T-cell (primary cell): ENCODE measurements at regions not wholly inside any gene's neighbourhood (a gene's known extent, or its start where the extent isn't known, plus 50 kb on each side); places are given as distances from the start of the nearest gene placed in this dataset.
A peak's percentile ranks its signal among the peaks of the same experiment; 100 is the strongest.

Experiments used
- ATAC-seq, 4 experiments: fragments of 200-7000 bp in 3 of 4; fragments of 150-1000 bp in 1 of 4; cut with Tn5 transposase; replicated peaks in 1 of 4; 1 replicate in 3 of 4; 2 replicates in 1 of 4; pipeline ENCODE4 v1.10.0; 2021; ENCODE audit warnings: moderate library complexity in 3 of 4, mild to moderate bottlenecking in 2 of 4, moderate number of reproducible peaks in 1 of 4
- CTCF ChIA-PET, 2 donors: fragments of 300-600 bp; sonication (Branson Sonifier 250); formaldehyde crosslinking; loops; one replicate each; lab custom pipeline; 2022; ENCODE audit warnings: antibody characterized with exemption in 2 of 2; lab: Charles Lee
- POLR2A ChIA-PET, 2 donors: fragments of 300-600 bp; sonication (Branson Sonifier 250); formaldehyde crosslinking; loops; one replicate each; lab custom pipeline; 2022; ENCODE audit warnings: antibody characterized with exemption in 2 of 2; lab: Charles Lee
- DNase-seq, 35 experiments: peaks; one replicate each; pipeline versions ENCODE4 v3.0.0 to v3.0.0-alpha.2; 2013 to 2023
- H3K27ac ChIP-seq: one replicate; pipeline ENCODE4 v1.5.1; 2013; ENCODE audit warnings: low read length
- H3K27me3 ChIP-seq, 2 experiments: replicated peaks in 1 of 2; 1 replicate in 1 of 2; 2 replicates in 1 of 2; pipeline versions ENCODE4 v1.6.1 to v1.7.0; 2013; ENCODE audit warnings: low read length in 1 of 2, mixed read lengths in 1 of 2; ENCODE audit not compliant: control insufficient read depth in 2 of 2, insufficient read depth in 2 of 2; ENCODE audit errors: extremely low read depth in 1 of 2
- H3K36me3 ChIP-seq, 2 donors: 1 replicate in 1 of 2; 2 replicates in 1 of 2; pipeline versions ENCODE4 v1.6.1 to v1.7.0; 2013; ENCODE audit warnings: low read length in 1 of 2; ENCODE audit not compliant: control insufficient read depth in 2 of 2, insufficient read depth in 1 of 2; ENCODE audit errors: extremely low read depth in 1 of 2
- H3K4me1 ChIP-seq, 2 experiments: 1 replicate in 1 of 2; 2 replicates in 1 of 2; pipeline versions ENCODE4 v1.6.1 to v1.7.0; 2013; ENCODE audit warnings: low read length in 2 of 2, mixed read lengths in 1 of 2; ENCODE audit not compliant: insufficient read depth in 2 of 2, control insufficient read depth in 1 of 2; ENCODE audit errors: extremely low read depth in 1 of 2
- H3K4me3 ChIP-seq, 2 donors: 1 replicate in 1 of 2; 2 replicates in 1 of 2; pipeline versions ENCODE4 v1.5.1 to v1.7.0; 2013; ENCODE audit warnings: mild to moderate bottlenecking in 2 of 2, low read length in 1 of 2, moderate library complexity in 1 of 2; ENCODE audit not compliant: control insufficient read depth in 1 of 2; ENCODE audit errors: extremely low read depth in 1 of 2
- H3K9me3 ChIP-seq: 2 replicates; pipeline ENCODE4 v1.7.0; 2013
- H3K27ac Mint-ChIP-seq, 2 donors: one replicate each; pipeline ENCODE4 v1.8.0; 2020 to 2021; ENCODE audit warnings: mild to moderate bottlenecking in 2 of 2, mixed read lengths in 2 of 2
- H3K27me3 Mint-ChIP-seq, 2 donors: one replicate each; pipeline ENCODE4 v1.8.0; 2021 to 2022; ENCODE audit warnings: mixed read lengths in 2 of 2
- H3K36me3 Mint-ChIP-seq: one replicate; pipeline ENCODE4 v1.8.0; 2021; ENCODE audit warnings: mixed read lengths
- H3K4me1 Mint-ChIP-seq, 3 donors: one replicate each; pipeline ENCODE4 v1.8.0; 2020 to 2022; ENCODE audit warnings: mixed read lengths in 3 of 3, mild to moderate bottlenecking in 1 of 3
- H3K4me3 Mint-ChIP-seq, 3 donors: one replicate each; pipeline ENCODE4 v1.8.0; 2020 to 2022; ENCODE audit warnings: mild to moderate bottlenecking in 3 of 3, mixed read lengths in 3 of 3, moderate library complexity in 3 of 3
- H3K9me3 Mint-ChIP-seq, 3 donors: one replicate each; pipeline ENCODE4 v1.8.0; 2020 to 2022; ENCODE audit warnings: mixed read lengths in 3 of 3
- WGBS: methylation state at CpG from one replicate; pipeline ENCODE4 v1.1.5; 2013; ENCODE audit warnings: missing lambda C conversion rate; ENCODE audit not compliant: insufficient coverage; 5-methylcytosine and 5-hydroxymethylcytosine counted together

DNA sequence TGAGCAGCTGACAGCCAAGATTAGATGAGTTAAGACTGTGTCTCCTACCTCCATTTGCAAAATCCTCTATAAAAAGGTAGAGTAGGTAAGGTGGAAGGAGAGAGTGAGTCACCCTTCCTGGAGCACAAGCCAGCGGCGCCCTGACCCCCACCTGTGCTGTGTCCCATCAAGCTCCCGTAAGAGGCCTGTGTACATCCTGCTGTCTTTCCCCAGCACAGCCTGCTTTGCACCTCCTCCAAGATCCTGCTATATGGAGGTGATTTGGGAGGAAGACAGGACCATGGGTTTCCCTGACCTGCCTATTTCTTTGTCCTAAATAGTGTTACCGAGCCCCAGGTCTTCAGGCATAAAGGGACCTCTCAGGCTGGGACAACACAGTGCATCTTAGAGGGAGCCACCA lies 62.3 kb upstream of the UQCRFS1 start:
- Histone ChIP-seq H3K27ac (no peak overlapping the region), H3K36me3 (no peaks in the 10 kb centered on the region), H3K27me3 (no peaks in the 10 kb centered on the region), H3K9me3 (no peaks in the 10 kb centered on the region), H3K4me1 (peaks cover 0 to 6% of the 10 kb centered on the region in 2 experiments), H3K4me3 (no peak overlapping the region)
- CTCF ChIA-PET: no interaction called here
- DNase-seq (no peak), ATAC-seq (no peak)
- WGBS: 100% methylated on average over 1 of the region's 4 CpGs
- Mint-ChIP-seq H3K27ac (no peak overlapping the region), H3K36me3 (no peaks in the 10 kb centered on the region), H3K4me3 (no peak overlapping the region), H3K9me3 (no peaks in the 10 kb centered on the region), H3K27me3 (peaks cover 4 to 10% of the 10 kb centered on the region in 2 donors), H3K4me1 (peaks cover 11 to 17% (median 11%) of the 10 kb centered on the region in 3 donors)
- POLR2A ChIA-PET: no interaction called here

DNA sequence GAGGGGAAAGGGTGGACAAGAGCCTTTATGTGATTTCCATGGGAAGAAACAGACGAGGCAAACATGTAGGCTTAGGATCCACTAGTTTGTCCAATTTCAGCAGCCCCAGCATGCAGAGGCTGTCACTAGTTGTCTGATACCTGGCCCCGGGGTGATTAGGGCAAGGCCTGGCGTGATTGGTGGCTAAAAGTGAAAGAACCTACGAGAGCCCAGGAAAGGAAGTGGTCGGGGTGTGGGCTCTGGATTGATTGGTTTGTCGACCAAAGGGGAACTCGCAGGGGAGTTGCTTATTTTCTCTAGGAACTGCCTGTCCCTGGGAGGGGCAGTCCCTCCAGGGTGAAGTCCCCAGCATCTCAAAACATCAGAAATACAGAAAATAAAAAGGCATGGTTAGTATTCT lies 64.2 kb upstream of the UQCRFS1 start:
- Histone ChIP-seq H3K27ac (no peak overlapping the region), H3K9me3 (no peaks in the 10 kb centered on the region), H3K27me3 (no peaks in the 10 kb centered on the region), H3K4me1 (peaks cover 0 to 6% of the 10 kb centered on the region in 2 experiments), H3K4me3 (no peak overlapping the region), H3K36me3 (no peaks in the 10 kb centered on the region)
- POLR2A ChIA-PET: no interaction called here
- Mint-ChIP-seq H3K9me3 (no peaks in the 10 kb centered on the region), H3K27ac (peak overlapping the region; percentile 52 to 58), H3K4me1 (peaks cover 11 to 17% (median 11%) of the 10 kb centered on the region in 3 donors), H3K27me3 (peaks cover 15% of the 10 kb centered on the region in 2 donors), H3K4me3 (peak overlapping the region; percentile 29 to 74 (median 59)), H3K36me3 (no peaks in the 10 kb centered on the region)
- CTCF ChIA-PET: no interaction called here
- 0% methylated on average over 5 of the region's 7 CpGs for WGBS
- ATAC-seq (peak; percentile 86 to 100 (median 96)), DNase-seq (peak in 34 of 35 experiments; percentile 13 to 80 (median 54))

GRCh38 chr19:29278716-29279115 lies 65.8 kb upstream of the UQCRFS1 start:
- Mint-ChIP-seq H3K4me1 (peaks cover 11 to 17% (median 11%) of the 10 kb centered on the region in 3 donors), H3K27ac (no peak overlapping the region), H3K9me3 (no peaks in the 10 kb centered on the region), H3K27me3 (peaks cover 24 to 27% of the 10 kb centered on the region in 2 donors), H3K4me3 (no peak overlapping the region), H3K36me3 (no peaks in the 10 kb centered on the region)
- no peak overlapping the region for H3K4me3 ChIP-seq
- H3K9me3 ChIP-seq: no peaks in the 10 kb centered on the region
- WGBS: 38% methylated on average over 3 of the region's 3 CpGs
- H3K36me3 ChIP-seq: no peaks in the 10 kb centered on the region
- ATAC-seq (no peak), DNase-seq (no peak)
- ChIA-PET CTCF (no interaction called here), POLR2A (interaction anchor here in 1 of 2 donors (0.5 kb wide), 1 partner anchor 536 kb away, joined by 9 read pairs; no protein-coding TSS in a partner anchor)
- peaks cover 0 to 2% of the 10 kb centered on the region in 2 experiments for H3K27me3 ChIP-seq
- H3K4me1 ChIP-seq: peaks cover 0 to 6% of the 10 kb centered on the region in 2 experiments
- H3K27ac ChIP-seq: no peak overlapping the region

GRCh38 chr19:29283366-29283765 lies 70.4 kb upstream of the UQCRFS1 start:
- no peaks in the 10 kb centered on the region for H3K9me3 ChIP-seq
- H3K27ac ChIP-seq: no peak overlapping the region
- no peak for ATAC-seq
- peaks cover 0 to 6% of the 10 kb centered on the region in 2 experiments for H3K27me3 ChIP-seq
- Mint-ChIP-seq H3K27ac (no peak overlapping the region), H3K4me1 (no peaks in the 10 kb centered on the region), H3K4me3 (no peak overlapping the region), H3K36me3 (no peaks in the 10 kb centered on the region), H3K27me3 (peaks cover 30 to 32% of the 10 kb centered on the region in 2 donors), H3K9me3 (peaks cover 0 to 4% (median 0%) of the 10 kb centered on the region in 3 donors)
- ChIA-PET POLR2A (no interaction called here), CTCF (interaction anchor here in 1 of 2 donors (0.5 kb wide), 1 partner anchor 19 kb away, joined by 4 read pairs; no protein-coding TSS in a partner anchor)
- no peak for DNase-seq
- WGBS: no CpG with 5 or more reads among the region's 3 CpGs
- H3K4me3 ChIP-seq: no peak overlapping the region
- H3K36me3 ChIP-seq: no peaks in the 10 kb centered on the region
- peaks cover 0 to 2% of the 10 kb centered on the region in 2 experiments for H3K4me1 ChIP-seq

GRCh38 chr19:29285187-29285687 lies 72.3 kb upstream of the UQCRFS1 start:
- DNase-seq (no peak), ATAC-seq (no peak)
- Mint-ChIP-seq H3K9me3 (peaks cover 0 to 4% (median 0%) of the 10 kb centered on the region in 3 donors), H3K4me1 (no peaks in the 10 kb centered on the region), H3K4me3 (no peak overlapping the region), H3K27ac (no peak overlapping the region), H3K36me3 (no peaks in the 10 kb centered on the region), H3K27me3 (peaks cover 34 to 37% of the 10 kb centered on the region in 2 donors)
- no peaks in the 10 kb centered on the region for H3K9me3 ChIP-seq
- H3K36me3 ChIP-seq: no peaks in the 10 kb centered on the region
- 83% methylated on average over 2 of the region's 6 CpGs for WGBS
- CTCF ChIA-PET: no interaction called here
- POLR2A ChIA-PET: no interaction called here
- peaks cover 0 to 2% of the 10 kb centered on the region in 2 experiments for H3K4me1 ChIP-seq
- H3K27me3 ChIP-seq: peaks cover 0 to 14% of the 10 kb centered on the region in 2 experiments
- no peak overlapping the region for H3K4me3 ChIP-seq
- no peak overlapping the region for H3K27ac ChIP-seq

GRCh38 chr19:29285878-29286277 lies 72.9 kb upstream of the UQCRFS1 start:
- ATAC-seq (no peak), DNase-seq (peak in 1 of 35 experiments; percentile 11)
- Histone ChIP-seq H3K4me1 (peaks cover 0 to 2% of the 10 kb centered on the region in 2 experiments), H3K4me3 (no peak overlapping the region), H3K9me3 (no peaks in the 10 kb centered on the region), H3K27ac (no peak overlapping the region), H3K27me3 (peaks cover 0 to 14% of the 10 kb centered on the region in 2 experiments), H3K36me3 (no peaks in the 10 kb centered on the region)
- no peak overlapping the region for H3K27ac Mint-ChIP-seq
- peaks cover 29 to 30% of the 10 kb centered on the region in 2 donors for H3K27me3 Mint-ChIP-seq
- CTCF ChIA-PET: no interaction called here
- no peaks in the 10 kb centered on the region for H3K4me1 Mint-ChIP-seq
- POLR2A ChIA-PET: no interaction called here
- peaks cover 0 to 4% (median 0%) of the 10 kb centered on the region in 3 donors for H3K9me3 Mint-ChIP-seq
- no peak overlapping the region for H3K4me3 Mint-ChIP-seq
- no peaks in the 10 kb centered on the region for H3K36me3 Mint-ChIP-seq
- WGBS: 26% methylated on average over 6 of the region's 6 CpGs
